ENCODE measurements at regions not wholly inside any gene's neighbourhood (a gene's known extent, or its start where the extent isn't known, plus 50 kb on each side); places are given as distances from the start of the nearest gene placed in this dataset.

DNA sequence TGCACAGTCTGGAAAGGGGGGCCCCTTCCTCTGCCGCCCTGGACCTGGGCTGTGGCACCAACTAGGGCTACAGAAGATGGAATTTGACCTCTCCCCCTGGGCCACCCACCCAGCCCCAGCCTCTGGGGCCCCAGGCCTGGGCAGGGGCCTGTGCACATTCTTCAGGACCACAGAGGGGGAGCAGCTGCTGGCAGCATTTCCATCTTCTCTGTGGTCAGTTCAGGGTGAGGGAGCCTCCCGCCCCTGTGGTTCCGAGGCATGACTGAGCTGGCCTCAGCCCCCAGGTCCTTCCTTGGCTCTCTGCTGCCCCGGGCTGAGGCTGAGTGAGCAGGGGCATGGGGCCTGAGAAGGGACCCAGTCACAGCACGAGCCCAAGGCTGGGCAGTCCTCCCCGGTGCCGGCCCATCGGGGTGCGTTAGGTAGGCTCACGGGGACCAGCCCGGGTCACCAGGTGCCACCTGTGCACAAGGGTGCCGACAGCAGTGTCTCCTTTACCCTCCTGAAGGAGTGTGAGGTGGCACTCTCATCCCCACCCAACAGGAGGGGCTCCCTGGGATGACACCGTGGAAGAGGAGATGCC, 63.2 kb downstream of the UNCX start:
- no peak for TF ChIP-seq POLR2A (IDR thresholded peaks at IDR 0.05)
- TF ChIP-seq, protein P1, sequence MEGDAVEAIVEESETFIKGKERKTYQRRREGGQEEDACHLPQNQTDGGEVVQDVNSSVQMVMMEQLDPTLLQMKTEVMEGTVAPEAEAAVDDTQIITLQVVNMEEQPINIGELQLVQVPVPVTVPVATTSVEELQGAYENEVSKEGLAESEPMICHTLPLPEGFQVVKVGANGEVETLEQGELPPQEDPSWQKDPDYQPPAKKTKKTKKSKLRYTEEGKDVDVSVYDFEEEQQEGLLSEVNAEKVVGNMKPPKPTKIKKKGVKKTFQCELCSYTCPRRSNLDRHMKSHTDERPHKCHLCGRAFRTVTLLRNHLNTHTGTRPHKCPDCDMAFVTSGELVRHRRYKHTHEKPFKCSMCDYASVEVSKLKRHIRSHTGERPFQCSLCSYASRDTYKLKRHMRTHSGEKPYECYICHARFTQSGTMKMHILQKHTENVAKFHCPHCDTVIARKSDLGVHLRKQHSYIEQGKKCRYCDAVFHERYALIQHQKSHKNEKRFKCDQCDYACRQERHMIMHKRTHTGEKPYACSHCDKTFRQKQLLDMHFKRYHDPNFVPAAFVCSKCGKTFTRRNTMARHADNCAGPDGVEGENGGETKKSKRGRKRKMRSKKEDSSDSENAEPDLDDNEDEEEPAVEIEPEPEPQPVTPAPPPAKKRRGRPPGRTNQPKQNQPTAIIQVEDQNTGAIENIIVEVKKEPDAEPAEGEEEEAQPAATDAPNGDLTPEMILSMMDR (IDR thresholded peaks at IDR 0.05): no peak

Data from right lobe of liver (tissue), 4 donors.